ENCODE measurements at regions not wholly inside any gene's neighbourhood (a gene's known extent, or its start where the extent isn't known, plus 50 kb on each side); places are given as distances from the start of the nearest gene placed in this dataset.
"Not testable (repeated sequence)": the region's sequence is repeated elsewhere in the genome, so short reads cannot be mapped to it uniquely, and the experiment has no call there.

DNA sequence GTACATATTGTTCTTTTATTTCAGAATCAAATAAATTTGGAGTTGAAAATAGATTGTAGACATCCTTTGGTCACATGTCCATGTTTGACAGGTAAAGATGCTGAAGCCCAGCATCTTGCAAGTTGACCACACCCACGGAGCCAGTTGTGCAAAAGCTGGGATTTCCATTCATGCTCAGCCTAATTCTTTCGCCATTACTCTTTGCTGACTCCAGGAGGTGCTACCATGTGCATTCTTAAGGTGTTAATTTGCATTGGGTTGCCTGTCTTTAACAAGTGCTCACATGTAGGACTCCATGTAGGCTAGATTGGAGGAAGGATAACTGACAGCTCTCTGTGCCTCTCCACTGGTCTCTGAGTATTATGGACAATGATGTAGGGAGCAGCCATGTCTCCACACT lies 660.7 kb downstream of the LMO4 start:
- H3K36me3 ChIP-seq (ENCODE audit: control insufficient read depth, insufficient read depth, low read length), result no peaks in the 10 kb centered on the region
- TF ChIP-seq, protein P1, sequence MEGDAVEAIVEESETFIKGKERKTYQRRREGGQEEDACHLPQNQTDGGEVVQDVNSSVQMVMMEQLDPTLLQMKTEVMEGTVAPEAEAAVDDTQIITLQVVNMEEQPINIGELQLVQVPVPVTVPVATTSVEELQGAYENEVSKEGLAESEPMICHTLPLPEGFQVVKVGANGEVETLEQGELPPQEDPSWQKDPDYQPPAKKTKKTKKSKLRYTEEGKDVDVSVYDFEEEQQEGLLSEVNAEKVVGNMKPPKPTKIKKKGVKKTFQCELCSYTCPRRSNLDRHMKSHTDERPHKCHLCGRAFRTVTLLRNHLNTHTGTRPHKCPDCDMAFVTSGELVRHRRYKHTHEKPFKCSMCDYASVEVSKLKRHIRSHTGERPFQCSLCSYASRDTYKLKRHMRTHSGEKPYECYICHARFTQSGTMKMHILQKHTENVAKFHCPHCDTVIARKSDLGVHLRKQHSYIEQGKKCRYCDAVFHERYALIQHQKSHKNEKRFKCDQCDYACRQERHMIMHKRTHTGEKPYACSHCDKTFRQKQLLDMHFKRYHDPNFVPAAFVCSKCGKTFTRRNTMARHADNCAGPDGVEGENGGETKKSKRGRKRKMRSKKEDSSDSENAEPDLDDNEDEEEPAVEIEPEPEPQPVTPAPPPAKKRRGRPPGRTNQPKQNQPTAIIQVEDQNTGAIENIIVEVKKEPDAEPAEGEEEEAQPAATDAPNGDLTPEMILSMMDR (IDR thresholded peaks at IDR 0.05; ENCODE audit: insufficient read depth in 1 of 2, low read depth in 1 of 2, low read length in 1 of 2, severe bottlenecking in 1 of 2, unreplicated experiment in 1 of 2), result no peak
- Mint-ChIP-seq H3K27me3 (ENCODE audit: insufficient read depth, unreplicated experiment) (no peaks in the 10 kb centered on the region), H3K36me3 (ENCODE audit: insufficient read depth, unreplicated experiment) (peaks cover 6% of the 10 kb centered on the region), H3K4me1 (ENCODE audit: low read depth, unreplicated experiment) (no peaks in the 10 kb centered on the region), H3K27ac (ENCODE audit: unreplicated experiment) (no peak overlapping the region), H3K9me3 (ENCODE audit: unreplicated experiment) (no peaks in the 10 kb centered on the region), H3K4me3 (ENCODE audit: unreplicated experiment) (no peak overlapping the region)
- POLR2A ChIA-PET, result no interaction called here
- H3K9me3 ChIP-seq, result no peaks in the 10 kb centered on the region
- CTCF ChIA-PET, result no interaction called here
- H3K4me1 ChIP-seq, result no peaks in the 10 kb centered on the region
- H3K4me3 ChIP-seq (ENCODE audit: low read depth, low read length), result no peak overlapping the region
- DNase-seq, result no peak
- intact Hi-C loops (cut with micrococcal nuclease; ENCODE audit: unreplicated experiment), result no loop called here
- no TSS peak for BruUV-seq (replicated peaks)
- no peaks in the 10 kb centered on the region for H3K27me3 ChIP-seq (replicated peaks; ENCODE audit: control insufficient read depth, insufficient read depth, low read length)

DNA sequence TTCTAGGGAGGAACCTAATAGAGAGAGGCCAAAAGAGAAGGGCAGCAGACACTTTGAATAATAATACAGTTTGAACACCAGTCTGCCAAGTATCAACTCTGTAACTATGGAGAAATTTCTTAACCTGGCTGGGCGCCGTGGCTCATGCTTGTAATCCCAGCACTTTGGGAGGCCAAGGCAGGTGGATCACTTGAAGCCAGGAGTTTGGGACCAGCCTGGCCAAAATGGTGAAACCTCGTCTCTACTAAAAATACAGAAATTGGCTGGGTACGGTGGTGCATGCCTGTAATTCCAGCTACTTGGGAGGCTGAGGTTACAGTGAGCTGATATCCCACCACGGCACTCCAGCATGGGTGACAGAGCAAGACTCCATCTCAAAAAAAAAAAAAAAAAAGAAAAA lies 663.9 kb downstream of the LMO4 start:
- CTCF ChIA-PET; H3K4me1 Mint-ChIP-seq (ENCODE audit: low read depth, unreplicated experiment): not testable (repeated sequence)

DNA sequence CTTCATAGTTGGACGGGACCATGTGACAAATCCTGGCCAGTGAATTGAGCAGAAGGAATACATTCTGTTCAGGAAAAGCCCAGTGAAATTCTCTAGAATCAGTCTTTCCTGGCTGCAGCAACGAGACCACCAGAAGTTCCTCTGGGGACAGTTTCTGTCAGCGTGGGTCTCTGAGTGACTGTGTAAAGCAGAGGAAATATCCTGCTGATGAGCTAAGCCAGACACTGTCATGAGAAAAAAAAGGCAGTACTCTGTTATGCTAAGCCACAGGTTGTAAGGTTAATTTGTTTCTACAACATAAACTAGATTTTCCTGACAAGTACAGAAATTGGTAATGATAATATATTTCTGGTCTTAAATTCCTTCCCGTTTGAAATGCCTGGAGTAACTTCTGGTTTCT lies 664.4 kb downstream of the LMO4 start:
- intact Hi-C loops (cut with micrococcal nuclease; ENCODE audit: unreplicated experiment), result no loop called here
- no peak overlapping the region for H3K27ac Mint-ChIP-seq (ENCODE audit: unreplicated experiment)
- peaks cover 6% of the 10 kb centered on the region for H3K36me3 Mint-ChIP-seq (ENCODE audit: insufficient read depth, unreplicated experiment)
- no peaks in the 10 kb centered on the region for H3K4me1 ChIP-seq
- no peak overlapping the region for H3K4me3 ChIP-seq (ENCODE audit: low read depth, low read length)
- ChIA-PET CTCF (no interaction called here), POLR2A (no interaction called here)
- TF ChIP-seq, protein P1 (IDR thresholded peaks at IDR 0.05; ENCODE audit: insufficient read depth in 1 of 2, low read depth in 1 of 2, low read length in 1 of 2, severe bottlenecking in 1 of 2, unreplicated experiment in 1 of 2), result no peak
- no peaks in the 10 kb centered on the region for H3K27me3 Mint-ChIP-seq (ENCODE audit: insufficient read depth, unreplicated experiment)
- no peaks in the 10 kb centered on the region for H3K9me3 ChIP-seq
- H3K4me3 Mint-ChIP-seq (ENCODE audit: unreplicated experiment), result no peak overlapping the region
- H3K9me3 Mint-ChIP-seq (ENCODE audit: unreplicated experiment), result no peaks in the 10 kb centered on the region
- DNase-seq, result no peak
- no TSS peak for BruUV-seq (replicated peaks)
- H3K27me3 ChIP-seq (replicated peaks; ENCODE audit: control insufficient read depth, insufficient read depth, low read length), result no peaks in the 10 kb centered on the region
- H3K4me1 Mint-ChIP-seq (ENCODE audit: low read depth, unreplicated experiment), result no peaks in the 10 kb centered on the region
- no peaks in the 10 kb centered on the region for H3K36me3 ChIP-seq (ENCODE audit: control insufficient read depth, insufficient read depth, low read length)

More for the DNA sequence above, 663.9 kb downstream of the LMO4 start:
- H3K36me3 Mint-ChIP-seq (ENCODE audit: insufficient read depth, unreplicated experiment); H3K4me3 Mint-ChIP-seq (ENCODE audit: unreplicated experiment); H3K9me3 Mint-ChIP-seq (ENCODE audit: unreplicated experiment); DNase-seq; intact Hi-C loops (cut with micrococcal nuclease; ENCODE audit: unreplicated experiment); H3K27ac Mint-ChIP-seq (ENCODE audit: unreplicated experiment); H3K4me1 ChIP-seq; H3K27me3 ChIP-seq (replicated peaks; ENCODE audit: control insufficient read depth, insufficient read depth, low read length); H3K36me3 ChIP-seq (ENCODE audit: control insufficient read depth, insufficient read depth, low read length); BruUV-seq (replicated peaks); H3K4me3 ChIP-seq (ENCODE audit: low read depth, low read length); H3K27me3 Mint-ChIP-seq (ENCODE audit: insufficient read depth, unreplicated experiment); H3K9me3 ChIP-seq; POLR2A ChIA-PET: not testable (repeated sequence)

DNA sequence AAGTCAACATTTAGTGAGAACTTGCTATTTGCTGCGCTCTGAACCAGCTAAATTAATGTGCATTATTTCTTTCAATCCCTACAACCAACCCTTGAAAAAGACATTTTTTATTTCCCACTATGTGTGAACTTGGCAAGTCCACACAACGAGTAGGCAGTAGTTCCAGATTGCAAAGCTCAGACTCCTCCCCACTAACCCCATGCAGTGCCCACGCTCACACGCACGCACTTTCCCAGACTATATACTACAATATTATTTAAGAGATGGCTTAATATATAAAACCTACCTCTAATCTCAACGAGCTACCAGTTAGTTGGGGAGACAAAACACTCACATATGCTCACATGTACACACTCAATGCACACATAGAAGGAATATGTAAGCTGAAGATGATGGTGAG lies 671.2 kb downstream of the LMO4 start:
- H3K9me3 ChIP-seq, result no peaks in the 10 kb centered on the region
- no peaks in the 10 kb centered on the region for H3K36me3 Mint-ChIP-seq (ENCODE audit: insufficient read depth, unreplicated experiment)
- H3K4me1 Mint-ChIP-seq (ENCODE audit: low read depth, unreplicated experiment), result peaks cover 18% of the 10 kb centered on the region
- H3K27me3 Mint-ChIP-seq (ENCODE audit: insufficient read depth, unreplicated experiment), result no peaks in the 10 kb centered on the region
- H3K27ac Mint-ChIP-seq (ENCODE audit: unreplicated experiment), result no peak overlapping the region
- no peaks in the 10 kb centered on the region for H3K36me3 ChIP-seq (ENCODE audit: control insufficient read depth, insufficient read depth, low read length)
- BruUV-seq (replicated peaks), result no TSS peak
- POLR2A ChIA-PET, result interaction anchor here (0.6 kb wide), 2 partner anchors 12 to 122 kb away, joined by 3 read pairs; no protein-coding TSS in a partner anchor
- no peak overlapping the region for H3K4me3 Mint-ChIP-seq (ENCODE audit: unreplicated experiment)
- H3K9me3 Mint-ChIP-seq (ENCODE audit: unreplicated experiment), result no peaks in the 10 kb centered on the region
- no peaks in the 10 kb centered on the region for H3K27me3 ChIP-seq (replicated peaks; ENCODE audit: control insufficient read depth, insufficient read depth, low read length)
- no peak for DNase-seq
- TF ChIP-seq, protein P1 (IDR thresholded peaks at IDR 0.05; ENCODE audit: insufficient read depth in 1 of 2, low read depth in 1 of 2, low read length in 1 of 2, severe bottlenecking in 1 of 2, unreplicated experiment in 1 of 2), result no peak
- CTCF ChIA-PET, result no interaction called here
- H3K4me1 ChIP-seq, result peaks cover 5% of the 10 kb centered on the region
- intact Hi-C loops (cut with micrococcal nuclease; ENCODE audit: unreplicated experiment), result no loop called here
- H3K4me3 ChIP-seq (ENCODE audit: low read depth, low read length), result no peak overlapping the region

Measured in Caco-2 (cell line).